ENCODE measurements at regions not wholly inside any gene's neighbourhood (a gene's known extent, or its start where the extent isn't known, plus 50 kb on each side); places are given as distances from the start of the nearest gene placed in this dataset.

DNA sequence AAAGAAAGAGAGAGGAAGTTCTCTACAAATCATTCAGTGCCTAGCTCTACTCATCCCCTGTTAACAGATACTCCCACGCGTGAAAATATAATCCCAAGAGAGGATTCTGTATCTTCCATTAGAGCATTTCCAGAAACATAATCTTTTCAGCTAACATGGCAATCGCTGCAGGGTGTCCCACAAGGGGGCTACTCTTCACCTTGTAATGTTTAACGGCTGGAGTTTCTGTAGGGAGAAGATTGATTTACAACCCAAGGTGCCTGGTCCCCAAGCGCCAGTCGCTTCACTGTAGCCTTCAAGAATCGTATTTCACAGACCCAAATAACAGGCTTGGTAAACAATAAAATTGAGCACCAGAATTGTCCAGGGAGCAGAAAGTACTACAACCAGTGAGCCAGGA lies 318.7 kb downstream of the TLE1 start:
- in situ Hi-C loops (cut with HindIII; ENCODE audit: low pct_unique_long_range_greater_than_20kb, low sequenced_read_pairs), result no loop called here

DNA sequence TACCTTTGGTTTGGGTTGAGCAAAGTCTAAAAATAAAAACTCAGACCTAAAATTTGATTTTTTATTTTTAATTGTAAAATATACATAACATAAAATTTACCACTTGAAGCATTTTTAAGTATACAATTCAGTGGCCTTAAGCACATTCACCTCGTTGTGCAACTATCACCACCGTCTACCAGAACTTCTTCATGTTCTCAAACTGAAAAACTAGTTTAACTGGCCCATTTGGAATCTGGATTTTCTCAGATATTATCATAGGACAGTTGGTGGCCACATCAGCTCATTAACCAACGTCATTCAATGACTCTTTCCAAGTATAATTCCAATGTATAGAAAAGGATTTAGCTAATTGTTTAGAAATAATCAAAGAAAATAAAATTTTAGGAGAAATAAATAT lies 319.3 kb downstream of the TLE1 start:
- no peak for TF ChIP-seq SIN3A (IDR thresholded peaks at IDR 0.05; ENCODE audit: borderline replicate concordance, insufficient read depth, low read depth, low read length)
- no peak for TF ChIP-seq CTCF (IDR thresholded peaks at IDR 0.05)
- TF ChIP-seq, protein P1, sequence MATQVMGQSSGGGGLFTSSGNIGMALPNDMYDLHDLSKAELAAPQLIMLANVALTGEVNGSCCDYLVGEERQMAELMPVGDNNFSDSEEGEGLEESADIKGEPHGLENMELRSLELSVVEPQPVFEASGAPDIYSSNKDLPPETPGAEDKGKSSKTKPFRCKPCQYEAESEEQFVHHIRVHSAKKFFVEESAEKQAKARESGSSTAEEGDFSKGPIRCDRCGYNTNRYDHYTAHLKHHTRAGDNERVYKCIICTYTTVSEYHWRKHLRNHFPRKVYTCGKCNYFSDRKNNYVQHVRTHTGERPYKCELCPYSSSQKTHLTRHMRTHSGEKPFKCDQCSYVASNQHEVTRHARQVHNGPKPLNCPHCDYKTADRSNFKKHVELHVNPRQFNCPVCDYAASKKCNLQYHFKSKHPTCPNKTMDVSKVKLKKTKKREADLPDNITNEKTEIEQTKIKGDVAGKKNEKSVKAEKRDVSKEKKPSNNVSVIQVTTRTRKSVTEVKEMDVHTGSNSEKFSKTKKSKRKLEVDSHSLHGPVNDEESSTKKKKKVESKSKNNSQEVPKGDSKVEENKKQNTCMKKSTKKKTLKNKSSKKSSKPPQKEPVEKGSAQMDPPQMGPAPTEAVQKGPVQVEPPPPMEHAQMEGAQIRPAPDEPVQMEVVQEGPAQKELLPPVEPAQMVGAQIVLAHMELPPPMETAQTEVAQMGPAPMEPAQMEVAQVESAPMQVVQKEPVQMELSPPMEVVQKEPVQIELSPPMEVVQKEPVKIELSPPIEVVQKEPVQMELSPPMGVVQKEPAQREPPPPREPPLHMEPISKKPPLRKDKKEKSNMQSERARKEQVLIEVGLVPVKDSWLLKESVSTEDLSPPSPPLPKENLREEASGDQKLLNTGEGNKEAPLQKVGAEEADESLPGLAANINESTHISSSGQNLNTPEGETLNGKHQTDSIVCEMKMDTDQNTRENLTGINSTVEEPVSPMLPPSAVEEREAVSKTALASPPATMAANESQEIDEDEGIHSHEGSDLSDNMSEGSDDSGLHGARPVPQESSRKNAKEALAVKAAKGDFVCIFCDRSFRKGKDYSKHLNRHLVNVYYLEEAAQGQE (IDR thresholded peaks at IDR 0.05; ENCODE audit: insufficient read depth in 1 of 2, low read depth in 2 of 2, low read length in 1 of 2), result no peak
- TF ChIP-seq POLR2AphosphoS5 (IDR thresholded peaks at IDR 0.05; ENCODE audit: low read depth, low read length), result no peak
- TF ChIP-seq TCF7L2 (IDR thresholded peaks at IDR 0.05; ENCODE audit: low read depth, low read length), result no peak
- BruUV-seq (replicated peaks), result no TSS peak
- Histone ChIP-seq H3K27me3 (ENCODE audit: control insufficient read depth, insufficient read depth, low read length) (no peaks in the 10 kb centered on the region), H3K4me1 (ENCODE audit: control insufficient read depth, insufficient read depth, low read length) (no peaks in the 10 kb centered on the region), H3K27ac (ENCODE audit: low read length) (no peak overlapping the region), H3K36me3 (ENCODE audit: control insufficient read depth, insufficient read depth, low read length) (no peaks in the 10 kb centered on the region), H3K9me3 (ENCODE audit: control insufficient read depth, insufficient read depth, low read depth, low read length) (no peaks in the 10 kb centered on the region), H3K4me3 (ENCODE audit: low read depth in 2 of 2, low read length in 2 of 2) (no peak overlapping the region)
- ChIA-PET POLR2A (no interaction called here), CTCF (no interaction called here)
- intact Hi-C loops (cut with micrococcal nuclease; ENCODE audit: unreplicated experiment) (no loop called here), in situ Hi-C loops (cut with HindIII; ENCODE audit: low pct_unique_long_range_greater_than_20kb, low sequenced_read_pairs) (no loop called here)
- ATAC-seq (no peak), DNase-seq (ENCODE audit: low read depth, low spot score) (no peak)

More for the DNA sequence above, 318.7 kb downstream of the TLE1 start:
- BruUV-seq (replicated peaks), result no TSS peak
- H3K27ac ChIP-seq (ENCODE audit: low read length), result no peak overlapping the region
- no peaks in the 10 kb centered on the region for H3K36me3 ChIP-seq (ENCODE audit: control insufficient read depth, insufficient read depth, low read length)
- H3K4me3 ChIP-seq (ENCODE audit: low read depth in 2 of 2, low read length in 2 of 2), result no peak overlapping the region
- no peaks in the 10 kb centered on the region for H3K4me1 ChIP-seq (ENCODE audit: control insufficient read depth, insufficient read depth, low read length)
- H3K9me3 ChIP-seq (ENCODE audit: control insufficient read depth, insufficient read depth, low read depth, low read length), result no peaks in the 10 kb centered on the region
- H3K27me3 ChIP-seq (ENCODE audit: control insufficient read depth, insufficient read depth, low read length), result no peaks in the 10 kb centered on the region
- ChIA-PET CTCF (no interaction called here), POLR2A (no interaction called here)
- intact Hi-C loops (cut with micrococcal nuclease; ENCODE audit: unreplicated experiment), result no loop called here
- DNase-seq (ENCODE audit: low read depth, low spot score), result no peak
- ATAC-seq, result no peak
- TF ChIP-seq, protein P1 (IDR thresholded peaks at IDR 0.05; ENCODE audit: insufficient read depth in 1 of 2, low read depth in 2 of 2, low read length in 1 of 2), result no peak
- TF ChIP-seq CTCF (IDR thresholded peaks at IDR 0.05), result no peak

Measured in Panc1 (cell line).